Spinal cord (tissue), 9 donors: ENCODE measurements at regions not wholly inside any gene's neighbourhood (a gene's known extent, or its start where the extent isn't known, plus 50 kb on each side); places are given as distances from the start of the nearest gene placed in this dataset.

Source experiments
- DNase-seq, 6 donors: peaks; one replicate each; pipeline versions ENCODE4 v3.0.0 to v3.0.0-alpha.2; 2013 to 2015; ENCODE audit warnings: low spot score in 6 of 6, low read depth in 4 of 6
- H3K27ac ChIP-seq: one replicate; pipeline ENCODE4 v1.5.1; 2013; ENCODE audit warnings: low read depth, low read length, control low read depth
- H3K27me3 ChIP-seq: one replicate; pipeline ENCODE4 v1.6.1; 2013; ENCODE audit warnings: low read length; ENCODE audit not compliant: control insufficient read depth, insufficient read depth
- H3K36me3 ChIP-seq: one replicate; pipeline ENCODE4 v1.6.1; 2013; ENCODE audit warnings: low read length; ENCODE audit not compliant: control insufficient read depth, insufficient read depth
- H3K4me1 ChIP-seq: one replicate; pipeline ENCODE4 v1.6.1; 2013; ENCODE audit warnings: low read length; ENCODE audit not compliant: control insufficient read depth, insufficient read depth
- H3K4me3 ChIP-seq: one replicate; pipeline ENCODE4 v1.5.1; 2013; ENCODE audit warnings: low read depth, low read length, control low read depth
- H3K9me3 ChIP-seq: one replicate; pipeline ENCODE4 v1.6.1; 2013; ENCODE audit warnings: low read length; ENCODE audit not compliant: control insufficient read depth, insufficient read depth
- WGBS: methylation state at CpG from one replicate; pipeline ENCODE4 v1.1.5; 2013; ENCODE audit warnings: missing lambda C conversion rate; ENCODE audit not compliant: insufficient coverage; 5-methylcytosine and 5-hydroxymethylcytosine counted together
- donor health status: healthy.

DNA sequence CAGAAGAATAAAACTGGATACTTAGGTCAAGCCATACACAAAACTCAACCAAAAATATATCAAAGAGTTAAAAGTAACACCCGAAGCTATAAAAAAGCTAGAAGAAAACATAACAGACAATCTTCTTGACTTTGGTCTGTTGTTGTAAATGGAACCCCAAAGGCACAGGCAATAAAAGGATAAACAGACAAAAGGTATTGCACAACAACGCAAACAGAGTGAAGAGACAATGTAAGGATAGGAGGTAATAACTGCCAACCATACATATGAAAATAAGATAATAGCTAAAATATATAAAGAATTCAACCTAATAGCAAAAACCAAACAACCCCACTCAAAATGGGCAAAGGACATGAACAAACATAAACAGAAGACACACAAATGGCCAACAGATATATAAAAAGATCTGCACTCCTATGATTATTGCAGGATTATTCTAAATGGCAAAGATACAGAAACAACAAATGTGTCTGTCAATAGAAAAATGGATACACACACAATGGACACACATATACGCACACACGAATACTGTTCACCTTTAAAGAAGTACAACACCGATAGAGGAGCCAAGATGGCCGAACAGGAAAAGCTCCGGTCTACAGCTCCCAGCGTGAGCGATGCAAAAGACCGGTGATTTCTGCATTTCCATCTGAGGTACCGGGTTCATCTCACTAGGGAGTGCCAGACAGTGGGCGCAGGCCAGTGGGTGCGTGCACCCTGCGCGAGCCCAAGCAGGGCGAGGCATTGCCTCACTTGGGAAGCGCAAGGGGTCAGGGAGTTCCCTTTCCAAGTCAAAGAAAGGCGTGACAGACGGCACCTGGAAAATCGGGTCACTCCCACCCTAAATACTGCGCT, 1137.1 kb downstream of the FSCB start:
- DNase-seq: no peak
- Histone ChIP-seq H3K36me3 (no peaks in the 10 kb centered on the region), H3K4me1 (no peaks in the 10 kb centered on the region), H3K4me3 (no peak overlapping the region), H3K27ac (no peak overlapping the region), H3K27me3 (no peaks in the 10 kb centered on the region), H3K9me3 (no peaks in the 10 kb centered on the region)
- 92% methylated on average over 16 of the region's 21 CpGs for WGBS

DNA sequence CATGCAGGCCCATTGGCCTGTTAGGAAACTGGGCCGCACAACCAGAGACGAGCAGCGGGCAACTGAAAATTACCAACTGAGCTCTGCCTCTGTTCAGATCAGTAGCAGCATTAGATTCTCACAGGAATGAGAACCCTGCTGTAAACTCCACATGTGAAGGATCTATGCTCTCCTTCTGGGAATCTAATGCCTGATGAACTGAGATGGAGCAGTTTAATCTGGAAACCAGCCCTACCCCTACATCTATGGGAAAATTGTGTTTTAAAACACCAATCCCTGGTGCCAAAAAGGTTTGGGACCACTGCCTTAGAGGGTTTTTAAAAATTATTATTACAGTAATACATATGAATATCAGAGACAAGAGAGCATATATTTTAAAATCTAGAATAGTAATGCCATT, 1144.5 kb downstream of the FSCB start:
- H3K27ac ChIP-seq: no peak overlapping the region
- no peaks in the 10 kb centered on the region for H3K27me3 ChIP-seq
- H3K9me3 ChIP-seq: no peaks in the 10 kb centered on the region
- no peaks in the 10 kb centered on the region for H3K4me1 ChIP-seq
- H3K36me3 ChIP-seq: no peaks in the 10 kb centered on the region
- 67% methylated on average over 3 of the region's 3 CpGs for WGBS
- no peak for DNase-seq
- no peak overlapping the region for H3K4me3 ChIP-seq

DNA sequence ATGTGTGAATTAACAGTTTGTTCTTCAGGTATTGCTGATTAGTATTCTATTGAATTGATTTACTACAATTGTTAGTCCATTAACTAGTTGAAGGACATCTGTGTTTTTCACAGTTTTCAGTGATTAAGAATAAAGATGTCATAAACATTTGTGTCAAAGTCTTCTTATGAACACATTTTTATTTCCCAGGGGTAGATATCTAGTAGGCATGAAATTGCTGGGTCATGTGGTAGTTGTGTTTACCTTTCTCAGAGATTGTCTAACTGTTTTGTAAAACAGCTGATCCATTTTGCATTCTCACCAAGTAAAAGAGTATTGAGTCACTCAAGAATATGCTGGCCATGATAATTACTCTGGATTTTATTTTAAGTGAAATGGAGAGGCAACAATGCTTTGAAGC, 1145.3 kb downstream of the FSCB start:
- DNase-seq: no peak
- Histone ChIP-seq H3K27ac (no peak overlapping the region), H3K4me1 (no peaks in the 10 kb centered on the region), H3K36me3 (no peaks in the 10 kb centered on the region), H3K9me3 (no peaks in the 10 kb centered on the region), H3K27me3 (no peaks in the 10 kb centered on the region), H3K4me3 (no peak overlapping the region)

DNA sequence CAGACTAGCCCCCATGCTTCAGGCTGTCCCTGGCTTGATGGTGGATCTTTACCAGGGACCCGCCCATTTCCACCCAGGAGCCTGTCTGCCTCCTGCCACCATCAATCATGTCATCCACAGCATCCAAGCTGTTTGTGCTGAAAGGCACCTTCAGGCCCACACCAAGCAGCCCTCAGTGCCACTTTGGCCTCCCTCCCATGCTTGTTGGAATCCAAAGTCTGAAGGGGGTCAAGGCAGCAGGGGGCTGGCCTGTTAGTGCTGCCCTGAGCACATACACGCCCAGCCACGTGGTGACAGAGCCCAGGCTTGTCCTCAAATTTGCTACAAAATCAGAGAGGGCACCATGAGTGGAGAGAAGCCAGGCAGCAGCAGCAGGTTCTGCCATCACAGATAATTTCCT, 1146.8 kb downstream of the FSCB start:
- Histone ChIP-seq H3K27me3 (no peaks in the 10 kb centered on the region), H3K9me3 (no peaks in the 10 kb centered on the region), H3K4me3 (no peak overlapping the region), H3K36me3 (no peaks in the 10 kb centered on the region), H3K4me1 (no peaks in the 10 kb centered on the region), H3K27ac (no peak overlapping the region)
- DNase-seq: no peak
- WGBS: 77% methylated on average over 3 of the region's 3 CpGs

DNA sequence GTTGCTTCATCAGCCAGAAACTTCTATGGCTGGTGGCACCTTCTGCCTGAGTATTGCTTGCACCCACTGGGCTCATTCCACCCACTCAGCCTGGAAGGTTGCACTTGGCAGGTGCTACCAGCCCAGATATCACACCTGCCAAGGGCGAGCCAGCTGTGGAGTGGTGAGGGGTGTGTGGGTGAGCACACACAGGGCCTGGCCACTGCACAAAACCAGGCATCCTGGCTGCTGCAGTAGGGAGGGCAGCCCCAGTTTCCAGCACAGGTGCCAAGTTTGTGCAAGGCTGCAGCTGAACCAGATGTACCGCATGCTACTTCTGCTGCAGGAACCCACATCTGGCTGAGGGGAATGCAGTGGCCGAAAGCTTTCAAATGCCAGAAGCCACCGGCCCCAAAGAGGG, 1147.8 kb downstream of the FSCB start:
- no peaks in the 10 kb centered on the region for H3K36me3 ChIP-seq
- H3K27ac ChIP-seq: no peak overlapping the region
- H3K9me3 ChIP-seq: no peaks in the 10 kb centered on the region
- WGBS: 75% methylated on average over 4 of the region's 4 CpGs
- no peak overlapping the region for H3K4me3 ChIP-seq
- H3K4me1 ChIP-seq: no peaks in the 10 kb centered on the region
- no peaks in the 10 kb centered on the region for H3K27me3 ChIP-seq
- DNase-seq: no peak

DNA sequence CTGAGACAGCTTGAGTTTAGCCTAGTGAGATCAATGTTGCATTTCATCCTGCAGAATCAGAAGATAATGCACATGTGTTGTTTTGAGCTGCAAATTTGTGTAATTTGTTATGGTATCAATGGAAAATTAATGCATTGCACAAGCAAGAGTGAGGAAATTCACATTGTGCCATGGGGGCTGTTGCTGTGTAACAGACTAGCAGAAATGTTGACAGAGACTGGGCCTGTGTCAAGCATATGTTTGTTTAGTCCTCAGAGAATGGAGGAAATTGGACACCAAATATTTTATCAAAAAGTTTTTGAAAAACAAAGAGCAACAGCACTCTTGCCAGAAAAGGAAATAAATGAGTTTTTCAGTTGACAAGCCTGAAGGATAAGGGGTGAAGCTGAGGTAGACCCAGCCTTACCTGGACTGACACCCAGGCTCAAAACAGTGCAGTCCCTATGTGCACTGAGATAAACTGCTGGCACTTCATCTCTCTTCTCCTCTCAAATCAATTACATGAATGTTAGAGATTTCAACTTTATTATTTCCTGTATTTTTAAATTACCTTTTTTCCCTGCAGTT, 1150.0 kb downstream of the FSCB start:
- no peak overlapping the region for H3K4me3 ChIP-seq
- no peaks in the 10 kb centered on the region for H3K27me3 ChIP-seq
- DNase-seq: no peak
- H3K27ac ChIP-seq: no peak overlapping the region
- no peaks in the 10 kb centered on the region for H3K4me1 ChIP-seq
- no peaks in the 10 kb centered on the region for H3K36me3 ChIP-seq
- H3K9me3 ChIP-seq: no peaks in the 10 kb centered on the region

DNA sequence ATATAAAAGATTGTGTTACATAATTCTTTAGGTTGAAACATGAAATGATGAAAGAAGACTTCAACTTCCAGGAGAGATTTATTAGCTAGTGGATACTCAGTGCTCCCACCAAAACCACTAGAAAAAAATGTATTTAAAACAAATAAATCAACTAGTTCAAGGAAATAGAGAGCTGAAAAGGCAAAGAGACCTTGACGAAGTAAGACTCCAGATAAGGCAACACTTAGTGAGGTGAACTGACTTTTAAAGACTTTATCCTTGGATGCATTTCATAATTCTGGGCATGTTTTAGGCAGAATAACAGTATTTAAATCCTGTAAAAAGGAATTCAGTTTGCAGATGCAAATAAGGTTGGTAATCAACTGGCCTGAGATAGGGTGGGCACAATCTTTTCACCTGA, 1150.7 kb downstream of the FSCB start:
- Histone ChIP-seq H3K4me3 (no peak overlapping the region), H3K27me3 (no peaks in the 10 kb centered on the region), H3K9me3 (no peaks in the 10 kb centered on the region), H3K36me3 (no peaks in the 10 kb centered on the region), H3K27ac (no peak overlapping the region), H3K4me1 (no peaks in the 10 kb centered on the region)
- DNase-seq: no peak
- WGBS: 100% methylated on average over 1 of the region's 1 CpG

DNA sequence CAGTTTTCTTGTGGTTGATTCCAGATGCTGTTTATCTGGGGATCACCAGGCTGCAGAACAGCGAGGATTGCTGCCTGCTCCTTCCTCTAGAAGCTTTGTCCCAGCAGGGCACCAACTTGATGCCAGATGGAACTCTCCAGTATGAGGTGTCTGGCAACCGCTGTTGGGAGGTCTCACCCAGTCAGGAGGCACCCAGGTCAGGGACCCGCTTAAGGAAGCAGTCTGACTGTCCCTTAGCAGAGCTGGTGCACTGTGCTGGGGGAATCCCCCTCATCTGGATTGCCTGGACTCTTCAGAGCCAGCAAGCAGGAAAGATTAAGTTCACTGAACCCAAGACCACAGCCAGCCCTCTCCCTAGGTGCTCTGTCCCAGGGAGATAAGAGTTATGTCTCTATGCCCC, 1165.2 kb downstream of the FSCB start:
- WGBS: 91% methylated on average over 3 of the region's 3 CpGs

DNA sequence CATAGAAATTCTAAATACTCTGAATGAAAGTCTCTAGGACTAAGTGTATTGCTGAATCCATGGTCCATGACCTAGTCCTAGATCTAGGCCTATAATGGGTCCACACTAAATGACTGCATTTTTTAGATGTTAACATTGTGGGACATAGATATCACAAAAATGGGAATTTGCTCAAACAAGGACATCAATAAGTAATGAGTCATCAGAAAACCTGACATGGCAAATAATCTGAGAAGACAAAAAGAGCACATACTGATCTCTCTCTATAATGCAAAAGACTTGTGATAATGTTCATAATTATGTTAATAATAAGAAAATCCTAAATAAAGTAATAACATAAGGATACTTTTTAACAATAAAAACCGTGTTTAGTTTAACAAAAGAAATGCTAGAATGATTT, 1168.4 kb downstream of the FSCB start:
- Histone ChIP-seq H3K4me1 (no peaks in the 10 kb centered on the region), H3K27ac (no peak overlapping the region), H3K9me3 (no peaks in the 10 kb centered on the region), H3K27me3 (no peaks in the 10 kb centered on the region), H3K4me3 (no peak overlapping the region), H3K36me3 (no peaks in the 10 kb centered on the region)
- no CpG with 5 or more reads among the region's 1 CpG for WGBS
- DNase-seq: no peak

More for the DNA sequence above, 1165.2 kb downstream of the FSCB start:
- Histone ChIP-seq H3K4me1 (no peaks in the 10 kb centered on the region), H3K27ac (no peak overlapping the region), H3K4me3 (no peak overlapping the region), H3K27me3 (no peaks in the 10 kb centered on the region), H3K36me3 (no peaks in the 10 kb centered on the region), H3K9me3 (no peaks in the 10 kb centered on the region)
- no peak for DNase-seq

DNA sequence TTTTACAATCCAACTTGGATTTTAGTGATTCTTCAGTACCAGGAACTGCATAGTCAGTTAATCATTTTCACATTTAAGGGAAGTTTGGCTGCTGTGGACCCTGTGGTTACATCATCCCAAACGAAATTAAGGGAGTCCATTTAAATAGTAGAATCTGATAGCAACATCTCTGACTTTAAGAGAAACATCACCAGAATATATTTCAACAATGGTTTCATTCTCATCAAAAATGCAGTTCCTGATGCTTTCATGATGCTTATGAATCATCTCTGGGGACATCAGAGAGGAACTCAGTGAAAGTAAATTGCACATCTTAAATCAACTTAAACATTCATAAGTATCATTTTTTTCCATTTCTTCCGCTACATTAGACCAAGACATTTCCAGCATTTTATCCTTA, 1170.7 kb downstream of the FSCB start:
- Histone ChIP-seq H3K9me3 (no peaks in the 10 kb centered on the region), H3K4me1 (no peaks in the 10 kb centered on the region), H3K27ac (no peak overlapping the region), H3K4me3 (no peak overlapping the region), H3K36me3 (no peaks in the 10 kb centered on the region), H3K27me3 (no peaks in the 10 kb centered on the region)
- no CpG with 5 or more reads among the region's 2 CpGs for WGBS
- DNase-seq: peak in 1 of 6 donors; percentile 9
